Transverse colon (tissue), 3 donors: ENCODE measurements at regions not wholly inside any gene's neighbourhood (a gene's known extent, or its start where the extent isn't known, plus 50 kb on each side); places are given as distances from the start of the nearest gene placed in this dataset.

Source experiments
- CTCF ChIP-seq, 5 experiments: fragments of 200-600 bp in 3 of 5; fragments of 450-650 bp in 2 of 5; sonication (generic) in 3 of 5; IDR thresholded peaks; 1 replicate in 2 of 5; 2 replicates in 3 of 5; pipeline ENCODE4 v1.5.1; 2016 to 2017; ENCODE audit warnings: antibody characterized with exemption in 5 of 5, inconsistent platforms in 3 of 5, mild to moderate bottlenecking in 2 of 5, moderate library complexity in 1 of 5
- POLR2A ChIP-seq: fragments of 450-650 bp; IDR thresholded peaks from one replicate; pipeline ENCODE4 v1.6.1; 2016; ENCODE audit warnings: antibody characterized with exemption, mild to moderate bottlenecking, moderate library complexity

- no peak for TF ChIP-seq POLR2A
- TF ChIP-seq CTCF (IDR thresholded peaks at IDR 0.05): no peak
These were observed 1242.4 kb upstream of the ACVR2A start for GRCh38 chr2:146602383-146602782.
